Lung microvascular endothelial cell (primary cell): ENCODE measurements at regions not wholly inside any gene's neighbourhood (a gene's known extent, or its start where the extent isn't known, plus 50 kb on each side); places are given as distances from the start of the nearest gene placed in this dataset.

Source experiments
- DNase-seq, 2 donors: peaks; one replicate each; pipeline versions ENCODE4 v3.0.0 to v3.0.0-alpha.2; 2010; ENCODE audit warnings: low read depth in 2 of 2

DNA sequence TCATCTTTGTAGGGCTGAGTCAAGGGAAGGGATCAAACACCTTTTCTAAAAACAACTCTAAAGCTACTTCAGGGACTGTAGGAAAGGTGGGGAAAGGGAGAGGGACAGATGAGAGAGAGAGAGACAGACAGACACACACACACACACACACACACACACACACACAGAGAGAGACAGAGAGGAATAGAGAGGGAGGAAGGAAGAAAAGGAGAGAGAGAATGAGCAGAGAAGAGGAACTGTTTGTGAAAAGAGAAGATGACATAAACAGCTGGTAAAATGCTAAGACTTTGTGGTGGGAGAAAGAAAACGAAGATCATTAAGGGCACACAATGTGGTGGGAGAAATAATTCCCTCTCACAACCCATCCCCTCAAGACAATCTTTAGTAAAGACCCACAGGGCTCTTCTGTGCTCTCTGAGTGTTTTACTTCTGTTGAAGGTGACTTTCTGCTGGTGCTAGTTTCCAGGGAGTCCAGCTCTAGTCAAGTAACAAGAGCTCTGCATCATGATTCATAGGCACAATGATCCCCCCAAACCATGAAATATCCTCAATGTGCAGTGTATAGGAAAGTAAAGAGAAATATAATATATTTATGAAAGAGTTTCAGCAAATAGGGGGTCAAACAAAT lies 77.2 kb upstream of the STK17B start:
- no peak for DNase-seq

- DNase-seq, result no peak
These were observed 77.8 kb upstream of the STK17B start for GRCh38 chr2:196249171-196249570.

- peak in 1 of 2 donors; percentile 32 for DNase-seq
These were observed 78.5 kb upstream of the STK17B start for GRCh38 chr2:196249860-196250259.

- DNase-seq, result no peak
These were observed 79.8 kb upstream of the STK17B start for GRCh38 chr2:196251132-196251531.

DNA sequence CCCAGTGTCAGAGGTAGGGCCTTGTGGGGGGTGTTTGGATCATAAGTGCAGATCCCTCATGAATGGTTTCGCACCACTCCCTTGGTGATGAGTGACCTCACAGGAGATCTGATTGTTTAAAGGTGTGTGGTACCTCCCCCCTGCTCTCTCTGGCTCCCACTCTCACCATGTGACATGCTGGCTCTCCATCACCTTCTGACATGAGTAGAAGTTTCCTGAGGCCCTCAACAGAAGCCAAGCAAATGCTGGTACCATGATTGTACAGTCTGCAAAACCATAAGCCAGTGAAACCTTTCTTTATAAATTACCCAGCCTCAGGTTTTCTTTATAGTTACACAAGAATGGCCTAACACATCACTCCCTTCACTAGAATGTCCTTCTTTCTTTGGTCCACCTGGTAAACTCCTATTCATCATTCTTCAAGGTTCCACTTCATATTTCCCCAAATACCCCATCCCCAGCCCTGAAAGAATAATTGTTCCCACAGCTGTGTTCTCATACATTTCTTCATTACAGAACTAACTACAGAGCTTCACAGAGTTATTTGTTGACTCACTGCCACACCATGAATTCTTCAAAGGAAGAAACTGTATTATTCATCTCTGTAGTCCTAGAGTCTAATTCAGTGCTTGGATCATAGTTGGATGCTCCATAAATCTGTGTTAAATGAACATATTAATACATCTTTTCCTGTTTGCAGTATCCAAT lies 81.2 kb upstream of the STK17B start:
- no peak for DNase-seq

DNA sequence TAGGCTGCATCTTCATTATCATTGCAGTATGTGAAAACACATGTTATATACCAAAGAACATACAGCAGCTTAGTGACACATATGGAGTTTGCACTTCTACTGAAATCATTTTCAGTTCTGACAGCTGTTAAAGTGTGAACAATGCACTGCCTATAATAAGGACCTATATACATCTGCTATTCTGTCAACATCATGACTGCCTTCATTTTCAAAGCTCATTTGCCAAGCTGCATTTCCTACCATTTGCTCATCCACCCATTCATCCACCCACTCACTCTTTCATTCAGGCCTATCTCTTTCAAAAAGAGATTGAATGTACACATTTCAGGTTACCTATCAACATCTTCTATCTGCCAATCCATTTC lies 81.7 kb upstream of the STK17B start:
- DNase-seq, result no peak

DNA sequence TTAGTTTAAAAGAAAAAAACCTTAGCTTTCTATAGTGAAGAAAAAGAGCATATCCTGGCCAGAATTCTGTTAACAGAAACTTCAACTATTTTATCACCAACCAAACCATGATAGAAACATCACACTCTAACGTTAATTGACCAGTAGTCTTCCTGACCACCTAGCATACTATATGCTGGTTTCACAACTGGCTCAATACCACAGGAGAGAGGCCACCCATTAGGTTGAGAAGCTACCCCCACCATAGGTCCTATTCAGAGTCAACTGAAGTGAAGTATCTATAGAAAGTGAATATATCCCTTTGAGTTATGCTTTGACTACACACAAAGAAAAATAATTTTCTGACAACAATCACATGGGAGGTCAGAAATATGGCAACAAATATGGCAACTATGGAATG lies 85.2 kb upstream of the STK17B start:
- DNase-seq, result no peak

DNA sequence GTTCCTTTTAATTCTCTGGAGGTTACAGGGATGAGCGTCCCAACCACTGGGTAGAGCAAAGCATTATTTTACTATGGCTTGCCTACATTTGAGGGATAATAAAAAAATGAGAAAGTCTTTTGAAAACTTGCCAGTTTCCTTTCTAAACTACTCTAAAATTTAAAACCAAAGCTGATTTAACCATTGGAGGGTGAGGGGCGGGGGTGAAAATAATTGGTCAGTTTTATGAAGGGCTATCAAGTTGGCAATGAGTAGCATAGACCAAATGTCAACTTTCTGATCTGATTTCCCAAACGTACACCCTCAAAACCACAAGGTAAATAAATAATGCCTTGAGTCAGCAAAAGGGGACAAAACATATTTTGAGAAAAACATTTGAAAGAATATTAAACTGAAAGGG lies 85.7 kb upstream of the STK17B start:
- DNase-seq, result no peak

DNA sequence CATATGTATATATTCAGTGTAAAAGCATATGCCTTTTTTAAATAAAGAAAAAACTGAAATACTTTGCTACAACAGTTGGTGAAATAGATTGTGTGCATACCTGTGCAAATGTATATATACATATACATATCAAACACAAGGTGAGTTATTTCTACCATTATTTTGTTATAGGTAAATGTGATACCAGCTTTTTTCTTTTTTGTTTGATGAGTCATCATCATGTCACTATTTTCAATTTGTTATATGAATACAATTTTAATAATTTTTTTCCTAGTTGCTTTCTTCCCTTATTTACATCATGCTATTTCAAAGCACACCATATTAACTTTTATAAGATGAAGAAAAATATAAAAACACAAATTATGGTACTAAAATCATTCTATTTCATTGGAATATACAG lies 87.0 kb upstream of the STK17B start:
- DNase-seq, result no peak

DNA sequence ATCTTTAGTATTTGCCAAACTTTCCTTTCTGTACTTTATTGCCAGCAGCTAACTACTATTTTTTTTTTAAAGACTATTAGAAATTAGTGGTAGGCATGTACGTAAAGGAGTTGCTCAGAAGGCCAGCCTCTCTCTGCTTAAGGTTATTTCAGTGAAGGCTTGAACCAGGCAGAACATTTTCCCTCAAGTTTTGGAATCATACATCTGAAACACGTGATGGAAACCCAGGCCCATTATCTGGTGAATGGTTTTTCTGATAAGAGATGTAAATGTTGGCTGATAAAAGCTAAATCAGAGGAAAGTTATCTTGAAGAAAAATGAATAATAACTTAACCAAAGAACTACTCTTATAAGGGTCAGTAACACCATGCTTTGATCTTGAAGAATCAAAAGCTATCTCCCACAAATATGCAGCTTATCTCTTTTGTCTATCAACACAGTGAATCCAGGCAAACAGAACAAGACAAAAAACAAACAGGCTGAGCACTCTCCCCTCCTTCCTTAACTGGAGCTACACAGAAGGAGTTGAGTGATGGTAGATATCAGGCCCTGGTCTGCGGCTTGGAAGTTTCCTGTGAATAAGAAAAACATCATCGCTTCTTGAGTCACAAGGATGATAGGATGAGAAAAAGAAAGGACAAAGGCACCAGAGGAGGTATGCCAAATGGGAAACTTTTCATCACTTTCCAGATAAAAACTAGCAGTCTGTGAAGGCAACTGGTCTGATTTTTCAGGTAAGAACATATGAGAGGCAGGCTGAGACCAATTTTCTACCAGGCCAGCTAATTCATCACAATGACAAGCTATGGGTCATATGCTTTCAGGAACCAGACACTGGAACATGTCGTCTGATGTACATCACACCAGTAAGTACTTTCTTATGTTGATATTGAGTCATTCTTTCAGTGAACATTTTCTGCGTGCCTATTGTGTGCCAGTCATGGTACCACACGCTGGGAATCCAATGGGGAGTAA lies 88.4 kb upstream of the STK17B start:
- peak in 1 of 2 donors; percentile 81 for DNase-seq

- DNase-seq, result no peak
These were observed 89.2 kb upstream of the STK17B start for GRCh38 chr2:196260546-196260945.

- no peak for DNase-seq
These were observed 91.2 kb upstream of the STK17B start for GRCh38 chr2:196262606-196263005.

DNA sequence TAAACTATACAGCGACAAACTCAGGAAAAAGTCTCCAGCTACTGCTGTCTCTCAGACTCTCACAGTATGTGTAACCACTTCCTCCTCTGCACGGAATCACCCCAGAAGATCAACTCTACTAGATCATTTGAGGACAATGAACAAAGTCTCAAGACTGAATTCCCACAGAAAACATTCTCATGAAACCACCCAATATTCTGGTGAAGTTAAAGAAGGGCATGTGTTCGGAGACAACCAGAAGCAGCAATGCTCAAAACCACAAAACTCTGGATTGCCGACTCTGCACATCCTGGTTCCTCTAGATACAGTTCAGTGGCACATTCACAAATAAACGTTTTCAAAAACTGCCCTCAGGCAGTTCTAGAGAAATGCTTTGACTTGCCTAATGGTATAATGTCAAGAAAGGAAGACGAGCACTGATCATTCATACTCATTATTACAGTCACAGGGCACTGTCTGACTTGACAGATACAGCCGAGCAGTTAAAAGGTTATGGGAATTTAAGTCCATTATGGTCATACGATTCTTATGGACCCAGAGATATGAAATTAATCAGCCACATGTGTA lies 91.9 kb upstream of the STK17B start:
- DNase-seq, result peak in 1 of 2 donors; percentile 87

GRCh38 chr2:196266351-196266750 lies 95.0 kb upstream of the STK17B start:
- DNase-seq, result no peak

DNA sequence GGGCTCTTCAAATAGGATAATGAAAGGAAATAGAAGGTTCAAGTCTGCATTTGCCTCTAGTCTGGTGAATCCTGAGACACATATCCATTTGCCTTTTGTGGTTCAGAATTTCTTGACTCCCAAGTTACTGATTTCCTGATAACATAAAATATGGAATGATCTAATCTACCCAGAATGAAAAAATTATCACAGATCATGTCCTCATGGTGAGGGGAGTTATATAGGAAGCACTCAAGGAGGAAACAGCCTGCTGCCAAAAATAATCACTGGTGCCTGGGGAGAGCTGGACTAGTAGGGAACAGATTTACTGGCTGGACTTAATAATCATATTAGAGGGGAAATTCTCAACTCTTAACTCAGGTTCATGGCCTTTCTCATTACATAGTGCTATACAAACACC lies 95.5 kb upstream of the STK17B start:
- DNase-seq, result peak; percentile 83 to 90

GRCh38 chr2:196268025-196268424 lies 96.6 kb upstream of the STK17B start:
- peak; percentile 51 to 56 for DNase-seq

DNA sequence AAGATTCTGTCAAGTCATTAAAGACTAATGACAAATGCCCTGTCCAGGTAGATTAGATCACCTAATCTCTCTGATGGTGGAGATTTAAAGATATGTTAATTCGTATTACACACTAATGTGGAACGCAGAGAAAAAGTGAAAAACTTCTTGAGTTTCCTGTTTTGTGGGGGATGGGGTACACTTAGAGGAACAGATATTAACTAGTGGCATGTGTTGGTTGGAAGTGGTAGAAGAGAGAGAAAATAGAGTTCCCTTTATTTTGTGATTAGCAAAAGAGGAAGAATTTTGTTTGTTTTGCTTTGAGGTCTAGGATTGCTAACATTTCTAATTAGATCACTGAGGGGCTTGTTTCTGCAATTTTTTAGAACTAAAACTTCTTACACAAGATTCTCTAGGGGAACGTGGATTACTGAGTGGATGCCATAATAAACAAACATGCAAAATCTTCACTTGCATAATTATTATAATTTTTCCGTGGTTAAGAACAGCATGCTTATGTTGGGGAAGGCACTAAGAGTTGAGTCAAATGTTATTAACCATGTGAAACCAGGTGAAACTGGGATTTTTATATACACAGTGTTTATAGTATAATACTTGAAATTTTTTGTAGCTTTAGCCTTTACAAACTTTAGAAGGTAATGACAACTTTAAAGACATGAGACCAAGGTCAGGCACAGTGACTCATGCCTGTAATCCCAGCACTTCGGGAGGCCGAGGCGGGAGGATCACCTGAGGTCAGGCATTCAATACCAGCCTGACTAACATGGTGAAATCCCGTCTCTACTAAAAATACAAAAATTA lies 97.4 kb upstream of the STK17B start:
- DNase-seq, result no peak

DNA sequence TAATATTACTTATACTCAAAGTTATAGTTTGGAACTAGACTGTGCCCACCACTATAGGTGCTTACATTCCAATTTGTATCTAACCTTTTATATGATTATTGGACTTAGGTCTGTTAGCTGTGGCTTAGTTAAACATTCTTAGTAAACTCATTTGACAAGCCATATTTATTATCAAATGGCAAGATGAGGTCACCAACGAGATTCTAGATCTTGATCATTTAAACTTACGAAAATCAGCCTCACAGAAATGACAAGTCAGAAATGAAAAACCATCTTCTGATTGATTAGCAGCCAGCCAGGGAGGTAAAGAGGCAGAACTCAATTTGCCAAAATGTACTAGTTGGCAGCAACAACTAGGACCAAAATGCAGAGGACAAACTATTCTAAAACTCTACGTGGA lies 100.4 kb upstream of the STK17B start:
- no peak for DNase-seq

GRCh38 chr2:196274387-196274809 lies 103.0 kb upstream of the STK17B start:
- peak; percentile 52 to 78 for DNase-seq

DNA sequence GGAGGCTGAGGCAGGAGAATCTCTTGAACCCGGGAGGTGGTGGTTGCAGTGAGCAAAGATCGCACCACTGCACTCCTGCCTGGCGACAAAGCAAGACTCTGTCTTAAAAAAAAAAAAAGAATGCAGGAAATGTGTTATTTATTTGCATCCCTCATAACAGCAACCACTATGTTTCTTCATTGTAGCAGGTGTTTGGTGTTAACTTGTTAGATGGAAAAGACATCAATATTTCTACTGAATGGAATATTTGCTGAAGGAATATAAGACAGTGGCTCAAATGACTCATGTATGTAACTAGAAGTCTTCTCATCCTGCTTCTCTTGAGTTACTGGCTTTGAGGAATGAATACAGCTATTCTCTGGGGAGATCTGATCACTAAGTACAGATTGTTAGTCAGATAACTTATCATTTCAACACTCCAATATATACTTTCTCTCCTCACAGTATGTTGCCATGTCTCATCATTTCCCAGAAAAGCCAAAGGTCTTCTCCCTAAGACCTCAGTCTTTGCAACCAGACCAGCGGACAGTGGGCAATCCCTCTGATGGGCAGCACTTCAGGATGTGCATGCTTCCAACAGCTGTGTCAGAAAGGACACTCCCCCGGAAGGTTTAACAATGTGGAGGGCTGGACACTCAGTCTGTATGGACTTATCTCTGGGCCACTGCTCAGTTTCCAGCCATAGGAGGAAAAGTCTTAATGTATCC lies 104.4 kb upstream of the STK17B start:
- DNase-seq, result peak; percentile 67 to 72
